Stimulated activated CD8-positive, alpha-beta memory T cell treated with anti-CD3 and anti-CD28 coated beads, Interleukin-15, amount 100 ng/mL, for 4 hours (primary cell): ENCODE measurements at regions not wholly inside any gene's neighbourhood (a gene's known extent, or its start where the extent isn't known, plus 50 kb on each side); places are given as distances from the start of the nearest gene placed in this dataset.

Experiments used
- DNase-seq, 2 donors: peaks; one replicate each; pipeline ENCODE4 v3.0.0-alpha.2; 2020; ENCODE audit warnings: low read depth in 2 of 2

DNA sequence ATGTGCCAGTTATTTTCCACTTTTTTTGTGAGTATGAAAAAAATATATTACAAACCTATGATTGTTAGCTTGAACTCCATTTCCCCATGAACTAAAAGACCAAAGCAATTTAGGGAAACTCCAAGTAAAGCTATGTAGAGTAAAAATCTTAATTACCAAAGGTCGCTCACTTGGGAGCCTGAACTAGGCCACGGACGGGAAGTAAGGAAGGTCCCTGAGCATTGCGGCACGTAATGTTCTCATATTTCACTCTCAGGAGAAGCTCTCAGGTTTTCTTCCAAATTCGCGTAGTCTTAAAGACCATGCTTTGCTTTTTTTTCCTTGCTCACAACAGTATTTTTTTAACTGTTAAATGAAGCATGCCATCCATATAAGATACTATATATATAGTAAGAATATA lies 215.3 kb upstream of the RARB start:
- no peak for DNase-seq

DNA sequence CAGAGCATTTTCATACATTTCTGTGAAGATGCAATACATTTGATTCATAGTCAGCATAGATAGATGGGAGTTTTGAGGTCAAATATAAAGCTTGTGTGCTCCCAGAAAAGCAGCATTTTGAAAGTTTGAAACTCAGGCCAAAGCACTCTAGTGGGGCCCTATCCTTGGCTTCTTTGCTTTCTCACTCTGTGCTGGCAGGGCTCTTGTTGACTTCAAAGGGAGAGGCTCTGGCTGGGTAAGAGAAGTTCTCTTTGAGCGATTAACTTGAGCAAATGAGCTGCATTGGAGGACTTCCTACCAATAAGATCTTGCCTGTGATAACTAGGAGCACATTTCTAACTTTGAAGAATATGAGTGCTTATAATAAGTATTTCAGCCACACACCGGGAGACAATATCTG lies 214.0 kb upstream of the RARB start:
- no peak for DNase-seq

DNA sequence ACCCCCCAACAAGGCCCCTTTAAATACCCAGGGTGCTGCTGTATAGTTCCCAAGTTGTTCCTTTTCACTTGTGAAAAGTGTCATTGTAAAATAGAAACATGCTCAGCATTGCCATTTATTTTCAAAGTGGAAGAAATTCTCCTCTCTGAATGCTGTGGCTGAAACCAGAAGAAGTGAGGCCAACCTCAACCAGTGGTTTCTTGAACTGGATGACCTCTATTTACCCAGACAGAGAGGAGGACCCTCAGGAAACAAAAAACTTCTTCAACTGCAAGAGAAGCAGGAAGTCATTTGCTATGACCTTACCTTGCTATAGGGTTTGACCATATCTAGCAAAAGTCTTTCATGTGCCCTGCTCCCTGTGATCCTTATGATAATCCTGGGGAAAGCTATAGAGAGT lies 209.7 kb upstream of the RARB start:
- no peak for DNase-seq

DNA sequence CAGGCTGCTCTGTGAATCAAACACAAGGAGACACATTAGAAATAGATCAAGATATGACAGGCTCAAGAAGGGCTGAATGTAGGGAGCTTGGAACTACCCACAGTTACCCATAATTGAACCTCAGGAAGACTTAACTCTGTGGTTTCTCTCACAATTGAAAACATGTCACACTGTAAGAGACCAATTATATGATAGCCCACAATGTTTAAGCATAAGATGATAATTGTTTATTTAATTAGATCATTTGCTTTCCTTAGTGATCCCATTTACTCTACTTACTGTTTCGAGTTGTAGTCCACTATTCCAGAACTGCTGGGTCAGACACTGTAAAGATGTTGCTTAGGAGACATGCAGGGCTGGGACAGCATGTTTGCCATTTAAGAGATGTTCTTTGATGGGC lies 201.3 kb upstream of the RARB start:
- DNase-seq, result no peak

DNA sequence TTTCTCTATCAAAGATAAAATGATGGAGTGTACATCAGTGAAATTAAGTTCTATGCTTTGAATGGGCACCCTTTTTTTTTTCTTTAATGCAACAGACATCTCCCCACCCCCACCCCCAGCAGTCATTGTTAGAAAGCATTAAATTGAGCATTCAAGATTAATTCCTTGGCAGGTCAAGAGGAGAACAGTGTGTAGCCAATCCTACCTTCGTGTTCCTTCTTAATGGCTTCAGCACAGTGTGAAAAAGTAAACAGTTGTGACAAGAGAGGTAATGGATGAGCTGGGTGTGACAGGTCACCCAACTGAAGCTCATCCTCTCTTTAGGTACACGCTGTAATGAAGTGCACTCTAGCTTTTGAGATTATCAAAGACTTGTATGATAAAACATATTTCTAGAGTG lies 198.5 kb upstream of the RARB start:
- no peak for DNase-seq

DNA sequence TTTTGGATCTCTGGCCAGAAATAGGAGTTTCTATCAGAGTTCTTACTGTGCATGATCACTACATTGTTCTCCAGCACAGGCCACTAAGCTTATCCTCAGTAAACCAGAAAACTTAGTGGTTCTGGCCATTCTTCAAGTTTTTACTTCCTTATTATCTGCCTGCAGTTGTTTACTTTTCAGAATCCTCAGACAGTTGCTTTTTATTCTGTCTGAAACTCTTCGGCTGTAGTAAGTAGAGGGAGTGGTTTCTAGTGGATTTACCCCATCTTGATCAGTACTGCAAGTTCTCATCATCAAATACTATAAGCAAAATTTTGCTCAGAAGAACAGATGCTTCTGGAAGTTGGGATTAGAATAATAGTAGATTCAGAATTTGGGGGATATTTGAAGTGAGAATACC lies 193.0 kb upstream of the RARB start:
- no peak for DNase-seq

DNA sequence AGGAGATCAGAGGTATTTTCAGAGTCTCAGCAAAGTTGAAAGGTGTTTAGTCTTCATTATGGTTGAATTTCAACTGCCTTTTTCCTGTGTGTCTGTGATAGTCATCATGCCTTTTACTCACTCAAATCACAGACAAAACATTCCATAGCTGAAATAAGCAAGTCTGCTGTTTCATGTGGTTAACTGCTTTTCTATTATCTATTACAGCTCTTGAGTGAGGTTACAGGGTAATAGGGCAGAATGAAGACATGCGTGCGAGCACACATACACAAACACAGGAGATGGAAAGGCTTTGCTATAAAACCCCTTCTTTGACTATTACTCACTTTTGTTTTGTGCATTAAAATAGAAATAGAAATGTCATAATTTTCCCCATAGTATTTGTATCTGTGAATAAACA lies 192.6 kb upstream of the RARB start:
- no peak for DNase-seq

DNA sequence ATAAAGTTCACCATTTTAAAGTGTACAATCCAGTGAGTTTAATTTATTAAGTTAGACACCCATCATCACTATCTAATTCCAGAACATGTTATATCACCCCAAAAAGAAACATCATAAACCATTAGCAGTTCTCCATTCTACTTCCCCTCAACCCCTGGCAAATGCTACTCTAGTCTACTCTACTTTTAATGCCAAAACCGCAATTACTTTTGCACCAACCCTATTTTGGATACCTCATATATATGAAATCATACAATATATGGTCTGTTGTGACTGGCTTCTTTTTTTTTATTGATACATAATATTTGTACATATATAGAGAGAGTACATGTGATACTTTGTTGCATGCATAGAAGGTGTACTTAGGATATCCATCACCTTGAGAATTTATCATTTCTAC lies 190.5 kb upstream of the RARB start:
- DNase-seq, result no peak

DNA sequence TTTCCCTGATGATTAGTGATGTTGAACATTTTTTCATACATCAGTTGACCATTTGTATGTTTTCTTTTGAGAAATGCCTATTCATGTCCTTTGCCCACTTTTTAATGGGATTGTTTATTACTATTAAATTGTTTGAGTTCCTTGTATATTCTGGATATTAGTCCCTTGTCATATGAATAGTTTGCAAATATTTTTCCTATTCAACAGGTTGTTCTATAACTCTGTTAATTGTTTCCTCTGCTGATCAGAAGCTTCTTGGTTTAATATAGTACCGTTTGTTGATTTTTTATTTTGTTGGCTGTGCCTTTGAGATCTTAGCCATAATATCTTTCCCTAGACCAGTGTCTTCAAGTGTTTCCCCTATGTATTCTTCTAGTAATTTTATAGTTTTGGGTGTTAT lies 189.0 kb upstream of the RARB start:
- no peak for DNase-seq

DNA sequence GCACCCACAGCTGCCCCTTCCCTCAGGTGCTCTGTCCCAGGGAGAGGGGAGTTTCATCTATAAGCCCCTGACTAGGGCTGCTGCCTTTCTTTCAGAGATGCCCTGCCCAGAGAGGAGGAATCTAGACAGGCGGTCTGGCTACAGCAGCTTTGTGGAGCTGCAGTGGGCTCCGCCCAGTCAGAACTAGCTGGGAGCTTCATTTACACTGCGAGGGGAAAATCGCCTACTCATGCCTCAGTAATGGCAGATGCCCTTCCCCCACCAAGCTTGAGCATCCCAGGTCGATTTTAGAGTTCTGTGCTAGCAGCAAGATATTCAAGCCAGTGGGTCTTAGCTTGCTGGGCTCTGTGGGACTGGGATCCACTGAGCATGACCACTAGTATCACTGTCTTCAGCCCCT lies 181.2 kb upstream of the RARB start:
- no peak for DNase-seq

DNA sequence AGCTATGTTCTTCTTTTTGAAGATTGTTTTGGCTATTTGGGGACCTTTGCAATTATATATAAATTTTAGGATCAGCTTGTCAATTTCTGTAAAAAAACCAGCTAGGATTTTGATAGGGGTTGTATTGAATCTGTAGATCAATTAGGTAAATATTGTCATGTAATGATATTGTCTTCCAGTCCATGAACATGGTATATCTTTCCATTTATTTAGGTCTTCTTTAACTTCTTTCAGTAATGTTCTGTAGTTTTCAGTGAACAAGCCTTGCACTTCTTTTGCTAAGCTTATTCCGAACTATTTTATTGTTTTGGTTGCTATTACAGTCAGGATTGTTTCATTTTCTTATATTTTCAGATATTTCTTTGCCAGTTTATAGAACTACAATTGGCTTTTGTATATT lies 175.8 kb upstream of the RARB start:
- DNase-seq, result no peak

DNA sequence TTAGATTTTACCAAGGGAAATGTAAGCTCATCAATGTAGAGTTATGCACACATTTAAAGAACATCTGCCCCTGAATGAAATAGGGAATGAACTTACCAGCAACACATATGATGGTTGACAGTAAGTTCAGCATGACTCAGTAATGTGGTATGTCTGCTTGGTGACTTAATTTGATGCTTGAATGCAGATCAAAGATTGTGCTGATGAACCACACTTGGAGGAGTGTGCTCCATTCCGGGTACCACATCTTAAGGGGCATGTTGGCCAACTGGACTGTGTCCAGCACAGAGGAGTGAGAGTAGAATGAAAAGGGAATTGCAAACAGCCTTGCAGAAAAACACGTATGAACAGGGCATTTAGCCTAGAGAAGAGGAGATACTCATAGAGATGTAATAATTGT lies 171.0 kb upstream of the RARB start:
- no peak for DNase-seq

DNA sequence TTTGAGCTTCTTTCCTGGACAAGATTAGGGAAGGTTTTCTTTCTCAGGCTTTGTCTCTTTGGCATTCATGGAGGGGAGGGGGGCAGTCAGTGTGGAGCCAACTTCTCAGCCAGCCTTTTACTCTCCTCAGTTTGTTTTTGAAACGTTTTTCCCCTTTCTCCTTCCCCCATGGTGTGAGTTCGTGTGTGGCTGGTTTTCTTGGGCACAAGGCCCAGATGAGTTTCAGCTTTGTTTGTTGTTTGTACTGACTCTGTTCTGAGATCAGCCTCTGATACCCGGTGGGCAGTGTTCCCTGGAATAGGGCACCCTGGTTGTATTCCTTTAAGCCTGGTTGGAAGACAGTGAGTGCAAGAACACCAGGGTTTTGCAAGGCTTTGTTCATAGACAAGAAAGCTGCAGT lies 168.2 kb upstream of the RARB start:
- DNase-seq, result no peak

DNA sequence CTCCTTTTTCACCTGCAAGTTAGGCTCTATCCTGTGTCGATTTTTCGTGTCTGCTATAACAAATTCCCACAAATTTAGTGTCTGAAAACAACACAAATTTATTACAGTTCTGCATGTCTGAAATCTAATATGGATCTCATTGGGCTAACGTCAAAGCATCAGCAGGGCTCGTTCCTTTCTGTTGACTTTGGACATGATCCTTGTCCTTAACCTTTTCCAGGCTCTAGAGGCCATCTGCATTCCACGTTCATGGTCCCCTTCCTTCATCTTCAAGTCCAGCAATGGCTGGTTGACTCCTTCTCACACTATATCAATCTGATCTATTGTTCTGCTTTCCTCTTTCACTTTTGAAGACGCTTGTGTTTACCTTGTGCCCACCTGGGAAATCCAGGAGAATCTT lies 165.7 kb upstream of the RARB start:
- DNase-seq, result no peak

DNA sequence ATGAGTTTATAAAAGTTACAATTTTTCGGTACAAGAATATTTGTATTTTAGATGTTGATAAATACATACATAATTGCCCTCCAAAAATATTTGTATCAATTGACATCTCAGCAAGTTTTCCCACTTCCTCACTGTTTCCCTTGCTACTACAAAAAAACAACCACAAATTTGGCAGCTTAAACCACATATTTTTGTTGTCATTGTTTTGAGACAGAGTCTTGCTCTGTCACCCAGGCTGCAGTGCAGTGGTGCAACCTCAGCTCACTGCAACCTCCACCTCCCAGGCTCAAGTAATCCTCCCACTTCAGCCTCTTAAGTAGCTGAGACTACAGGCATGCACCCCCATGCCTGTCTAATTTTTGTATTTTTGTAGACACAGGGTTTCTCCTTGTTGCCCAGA lies 162.8 kb upstream of the RARB start:
- DNase-seq, result no peak

DNA sequence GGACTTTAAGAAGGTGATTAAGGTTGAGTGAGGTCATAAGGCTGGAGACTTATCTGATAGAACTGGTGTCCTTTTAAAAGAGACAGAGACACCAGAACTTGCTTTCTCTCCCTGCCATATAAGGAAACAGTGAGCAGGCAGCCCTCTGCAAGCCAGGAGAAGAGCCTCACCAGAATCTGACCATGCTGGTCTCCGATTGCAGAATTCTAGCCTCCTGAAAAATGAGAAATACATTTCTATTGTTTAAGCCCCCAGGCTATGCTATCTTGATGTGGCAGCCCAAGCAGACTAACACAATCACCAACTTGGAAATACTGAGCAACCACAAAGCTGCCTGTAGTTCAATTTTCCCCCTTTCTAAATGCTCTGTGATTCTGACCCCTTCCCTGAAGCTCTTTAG lies 161.4 kb upstream of the RARB start:
- DNase-seq, result no peak

DNA sequence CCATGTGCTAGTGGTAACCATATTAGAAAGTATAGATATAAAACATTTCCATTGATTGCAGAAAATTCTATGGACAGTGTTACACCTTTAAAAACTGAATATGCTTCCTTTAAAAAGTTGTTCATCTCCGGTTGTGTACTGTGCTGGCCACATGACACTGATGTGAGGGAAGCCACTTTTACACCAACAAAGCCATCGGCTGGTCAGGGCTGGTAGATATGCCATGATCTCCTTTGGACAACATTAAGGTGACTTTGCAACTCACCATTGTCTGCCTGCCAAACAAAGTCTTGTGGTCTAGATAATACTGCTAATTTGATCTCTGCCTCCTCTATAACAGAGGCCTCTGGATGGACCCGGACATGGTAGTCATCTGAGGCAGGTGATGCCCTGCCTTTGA lies 156.0 kb upstream of the RARB start:
- no peak for DNase-seq

DNA sequence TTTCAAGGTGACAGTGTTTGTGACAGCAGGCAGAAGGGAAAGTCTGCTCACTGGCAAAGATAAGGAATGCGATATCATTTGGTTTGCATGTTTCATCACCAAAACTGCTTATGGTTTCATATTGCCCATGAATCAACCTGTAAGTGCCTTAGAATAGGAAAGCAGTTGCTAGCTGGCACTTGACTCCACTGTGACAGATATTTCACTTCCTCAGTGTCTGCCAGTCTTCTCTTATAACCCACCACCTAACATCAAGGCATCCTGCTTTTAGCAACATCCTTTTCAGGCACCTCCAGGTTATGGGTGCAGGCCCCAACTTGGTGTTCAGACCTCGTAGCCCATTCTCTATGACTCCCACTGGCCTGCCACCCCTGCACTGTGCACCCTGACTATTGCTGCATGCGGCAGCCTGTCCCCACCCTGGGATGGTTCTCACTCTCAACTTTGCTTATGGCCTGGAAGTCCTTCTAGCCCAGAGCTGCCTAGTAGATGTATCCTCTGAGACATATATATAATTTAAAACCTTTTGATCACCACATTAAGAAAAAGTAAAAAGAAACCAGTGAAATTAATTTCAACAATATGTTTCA lies 154.4 kb upstream of the RARB start:
- DNase-seq, result no peak

DNA sequence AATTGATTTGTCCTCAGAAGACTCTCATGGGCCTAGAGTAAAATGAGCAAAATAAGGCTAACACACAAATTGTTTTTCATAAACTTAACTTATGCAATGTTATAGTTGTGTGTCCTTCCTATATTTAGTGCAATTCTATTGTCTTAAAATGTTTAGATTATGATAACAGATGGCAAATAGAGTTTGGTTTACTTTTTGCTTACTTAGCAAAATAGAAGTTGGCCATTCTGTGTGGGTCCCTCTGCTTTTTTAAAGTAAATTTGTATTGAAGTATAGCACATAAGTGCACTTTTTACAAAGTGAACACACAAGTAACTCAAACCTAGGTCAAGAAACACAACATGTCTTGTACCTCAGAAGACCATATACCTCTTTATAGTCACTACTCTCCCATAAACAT lies 150.6 kb upstream of the RARB start:
- DNase-seq, result no peak

DNA sequence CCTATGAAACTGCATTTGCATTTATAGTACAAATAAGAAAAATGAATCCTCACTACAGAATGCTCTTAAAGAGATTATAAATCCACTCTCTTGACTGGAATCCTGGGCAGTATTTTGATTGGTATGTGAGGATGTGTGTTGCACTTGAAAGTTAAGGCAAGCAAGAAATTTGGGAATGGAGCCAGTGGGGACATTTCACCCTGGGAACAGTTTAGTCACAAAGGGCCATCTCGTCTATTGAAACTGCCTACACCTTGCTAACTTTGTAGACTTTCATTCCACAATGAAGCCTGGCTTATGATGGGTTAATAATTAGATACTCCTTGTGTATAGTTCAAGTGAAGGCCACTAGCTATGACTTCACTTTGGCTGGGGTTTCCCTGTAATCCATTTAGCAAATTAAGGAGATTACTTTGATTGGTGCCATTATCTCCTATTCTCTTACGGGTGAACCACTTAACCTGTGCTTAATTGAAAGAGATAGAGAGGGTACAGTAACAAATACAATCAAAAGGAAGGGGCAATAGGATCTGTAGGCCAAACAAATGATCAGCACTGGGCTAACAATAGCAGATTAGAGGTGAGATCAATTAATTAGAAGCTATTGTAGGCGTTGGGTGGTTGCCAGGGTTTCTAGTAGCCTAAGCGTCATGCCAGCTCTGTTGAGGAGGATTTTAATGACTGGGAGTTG lies 146.9 kb upstream of the RARB start:
- no peak for DNase-seq

DNA sequence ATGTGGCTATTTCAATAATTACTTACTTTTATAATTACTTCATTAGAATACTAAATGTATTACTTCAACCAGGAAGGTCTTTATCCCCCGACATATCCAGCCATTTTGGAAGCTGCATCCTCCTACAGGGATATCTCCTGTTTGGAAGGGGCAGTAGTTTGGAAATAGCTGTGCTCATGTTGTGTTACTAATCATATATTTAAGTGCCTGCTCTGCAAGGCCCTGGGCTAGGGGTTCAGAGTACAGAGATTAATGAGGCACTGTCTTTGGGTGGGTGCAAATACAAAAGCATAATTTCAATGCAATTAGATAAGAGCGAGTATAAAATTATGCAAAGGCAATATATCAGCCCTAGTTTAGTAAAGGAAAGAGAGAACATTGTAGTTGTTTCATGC lies 146.3 kb upstream of the RARB start:
- no peak for DNase-seq

DNA sequence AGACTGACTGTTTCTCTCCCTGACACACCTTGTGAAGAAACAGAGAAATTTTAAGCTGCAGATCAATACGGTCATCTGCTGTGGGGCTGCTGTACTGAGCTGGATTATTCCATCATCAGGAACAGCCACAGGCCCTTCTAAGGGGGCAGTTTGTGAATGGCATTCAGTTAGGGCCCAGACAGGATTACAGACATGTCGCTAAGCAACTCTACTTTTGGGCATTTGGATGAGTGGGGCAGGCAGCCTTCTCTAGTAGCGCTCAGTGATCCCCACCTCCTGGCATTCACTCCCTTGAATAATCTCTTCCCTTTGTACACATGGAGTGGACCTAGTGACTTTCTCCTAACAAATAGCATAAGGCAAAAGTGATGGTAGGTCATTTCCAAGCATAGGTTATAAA lies 144.4 kb upstream of the RARB start:
- DNase-seq, result no peak

DNA sequence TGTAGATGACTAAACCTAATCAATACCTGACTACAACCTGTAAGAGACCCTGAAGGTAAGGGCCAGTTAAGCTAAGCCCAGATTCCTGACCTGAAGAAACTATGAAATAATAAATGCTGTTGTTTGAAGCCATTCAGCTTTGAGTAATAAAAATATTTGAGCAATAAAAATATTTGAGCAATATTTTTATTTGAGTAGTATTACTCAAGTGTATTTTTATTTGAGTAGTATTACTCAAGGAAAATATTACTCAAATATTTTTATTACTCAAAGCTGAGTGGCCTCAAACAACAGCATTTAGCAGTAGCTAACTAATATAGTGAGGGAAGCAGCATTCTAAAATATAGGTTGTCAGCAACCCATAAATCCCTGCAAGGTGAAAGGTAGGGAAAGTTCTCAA lies 143.8 kb upstream of the RARB start:
- DNase-seq, result no peak

DNA sequence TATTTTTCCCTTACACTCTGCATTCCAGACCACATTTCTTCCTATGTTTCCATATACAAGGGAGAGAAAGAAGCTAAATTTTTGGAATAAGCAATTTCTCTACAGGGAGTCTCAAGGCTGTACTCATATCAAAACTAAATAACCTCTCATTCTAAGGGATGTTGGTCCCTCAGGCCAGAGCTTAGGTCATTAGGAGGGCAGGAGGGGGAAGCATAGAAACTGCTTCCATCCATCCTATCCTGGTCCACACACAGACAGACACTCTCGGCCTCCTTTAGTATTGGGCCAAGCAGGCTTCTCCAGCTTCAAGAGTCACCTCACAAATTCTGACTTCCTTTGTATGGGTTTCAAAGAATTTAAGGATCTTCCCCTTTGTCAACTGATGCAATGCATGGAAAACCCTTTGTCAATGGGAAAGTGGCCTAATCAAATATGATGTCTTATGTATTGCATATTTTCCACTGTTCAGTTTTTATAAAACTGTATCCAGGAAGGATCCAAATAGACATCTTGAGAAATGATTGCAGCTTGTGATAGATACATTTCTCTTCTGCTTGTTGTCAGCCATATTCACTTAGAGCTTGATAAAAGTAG lies 140.7 kb upstream of the RARB start:
- DNase-seq, result no peak
